ENCODE measurements at regions not wholly inside any gene's neighbourhood (a gene's known extent, or its start where the extent isn't known, plus 50 kb on each side); places are given as distances from the start of the nearest gene placed in this dataset.

GRCh38 chr2:71777946-71778345 lies 324.6 kb downstream of the DYSF start:
- H3K79me2 ChIP-seq (ENCODE audit: low read depth): no peaks in the 10 kb centered on the region
- no peak for DNase-seq
- H3K27me3 ChIP-seq (ENCODE audit: insufficient read depth, low read depth): no peaks in the 10 kb centered on the region
- no peak overlapping the region for H3K27ac ChIP-seq
- H3F3A ChIP-seq (ENCODE audit: insufficient read depth, low read depth): peaks cover 7% of the 10 kb centered on the region
- no peaks in the 10 kb centered on the region for H3K9me3 ChIP-seq (ENCODE audit: insufficient read depth, low read depth)
- TF ChIP-seq EZH2 (IDR thresholded peaks at IDR 0.05; ENCODE audit: low read depth): no peak
- TF ChIP-seq CTCF (conservative IDR thresholded peaks at IDR 0.05): no peak
- no peaks in the 10 kb centered on the region for H3K36me3 ChIP-seq (ENCODE audit: low read depth)
- no TSS peak for BruUV-seq (replicated peaks)
- H3K4me3 ChIP-seq: no peak overlapping the region
- ChIA-PET POLR2A (ENCODE audit: unreplicated experiment) (no interaction called here), CTCF (no interaction called here)
- H3K4me2 ChIP-seq: no peak overlapping the region
- H3K4me1 ChIP-seq (replicated peaks; ENCODE audit: insufficient read depth): peaks cover 9% of the 10 kb centered on the region
- H2AFZ ChIP-seq: no peak overlapping the region
- H4K20me1 ChIP-seq (ENCODE audit: insufficient read depth): no peaks in the 10 kb centered on the region
- intact Hi-C loops (cut with micrococcal nuclease; ENCODE audit: unreplicated experiment): no loop called here
- H3K9me2 ChIP-seq (ENCODE audit: insufficient read depth): no peaks in the 10 kb centered on the region

GRCh38 chr2:71776227-71776626 lies 322.9 kb downstream of the DYSF start:
- no TSS peak for BruUV-seq (replicated peaks)
- no peak overlapping the region for H2AFZ ChIP-seq

GRCh38 chr2:71773218-71773617 lies 319.9 kb downstream of the DYSF start:
- peaks cover 14% of the 10 kb centered on the region; the same call in 1 of the 2 replicates for H3K4me1 ChIP-seq (replicated peaks; ENCODE audit: insufficient read depth)
- no peaks in the 10 kb centered on the region for H3K79me2 ChIP-seq (ENCODE audit: low read depth)
- no peak overlapping the region for H2AFZ ChIP-seq
- no peak for TF ChIP-seq CTCF (conservative IDR thresholded peaks at IDR 0.05)
- TF ChIP-seq EZH2 (IDR thresholded peaks at IDR 0.05; ENCODE audit: low read depth): no peak
- no peak overlapping the region for H3K27ac ChIP-seq
- H3F3A ChIP-seq (ENCODE audit: insufficient read depth, low read depth): peaks cover 11% of the 10 kb centered on the region
- no peaks in the 10 kb centered on the region for H3K27me3 ChIP-seq (ENCODE audit: insufficient read depth, low read depth)
- H3K36me3 ChIP-seq (ENCODE audit: low read depth): no peaks in the 10 kb centered on the region
- intact Hi-C loops (cut with micrococcal nuclease; ENCODE audit: unreplicated experiment): no loop called here
- H3K4me2 ChIP-seq: no peak overlapping the region
- H3K4me3 ChIP-seq: no peak overlapping the region
- CTCF ChIA-PET: no interaction called here
- POLR2A ChIA-PET (ENCODE audit: unreplicated experiment): interaction anchor here (0.7 kb wide), 1 partner anchor 168 kb away, joined by 4 read pairs; no protein-coding TSS in a partner anchor
- no peak for DNase-seq
- H4K20me1 ChIP-seq (ENCODE audit: insufficient read depth): no peaks in the 10 kb centered on the region
- BruUV-seq (replicated peaks): no TSS peak
- no peaks in the 10 kb centered on the region for H3K9me2 ChIP-seq (ENCODE audit: insufficient read depth)
- peaks cover 9% of the 10 kb centered on the region; the same call in 1 of the 2 replicates for H3K9me3 ChIP-seq (ENCODE audit: insufficient read depth, low read depth)

More at GRCh38 chr2:71776227-71776626, 322.9 kb downstream of the DYSF start:
- no peak overlapping the region for H3K4me3 ChIP-seq
- no peaks in the 10 kb centered on the region for H4K20me1 ChIP-seq (ENCODE audit: insufficient read depth)
- H3K36me3 ChIP-seq (ENCODE audit: low read depth): no peaks in the 10 kb centered on the region
- peaks cover 8% of the 10 kb centered on the region for H3F3A ChIP-seq (ENCODE audit: insufficient read depth, low read depth)
- intact Hi-C loops (cut with micrococcal nuclease; ENCODE audit: unreplicated experiment): no loop called here
- no peak overlapping the region for H3K27ac ChIP-seq
- H3K79me2 ChIP-seq (ENCODE audit: low read depth): no peaks in the 10 kb centered on the region
- peaks cover 14% of the 10 kb centered on the region; the same call in 1 of the 2 replicates for H3K4me1 ChIP-seq (replicated peaks; ENCODE audit: insufficient read depth)
- ChIA-PET POLR2A (ENCODE audit: unreplicated experiment) (no interaction called here), CTCF (interaction anchor here (0.6 kb wide), 1 partner anchor 216 kb away, joined by 3 read pairs; no protein-coding TSS in a partner anchor)
- H3K9me3 ChIP-seq (ENCODE audit: insufficient read depth, low read depth): 0 out of 2 replicates have a peak, but pooled peaks cover 4% of the 10 kb centered on the region
- H3K9me2 ChIP-seq (ENCODE audit: insufficient read depth): no peaks in the 10 kb centered on the region
- no peak for TF ChIP-seq CTCF (conservative IDR thresholded peaks at IDR 0.05)
- no peak for TF ChIP-seq EZH2 (IDR thresholded peaks at IDR 0.05; ENCODE audit: low read depth)
- H3K4me2 ChIP-seq: no peak overlapping the region
- no peak for DNase-seq
- H3K27me3 ChIP-seq (ENCODE audit: insufficient read depth, low read depth): no peaks in the 10 kb centered on the region

Data from PC-9 (cell line).